T-helper 1 cell treated with Interleukin-12 subunit alpha and Interleukin-12 subunit beta and Interleukin-4 antibody, amounts not matched to agents 30 μg/mL and 1 μg/mL, for 36 hours (primary cell): ENCODE measurements at regions not wholly inside any gene's neighbourhood (a gene's known extent, or its start where the extent isn't known, plus 50 kb on each side); places are given as distances from the start of the nearest gene placed in this dataset.
"Not testable (repeated sequence)": the region's sequence is repeated elsewhere in the genome, so short reads cannot be mapped to it uniquely, and the experiment has no call there.

ENCODE experiments used
- H3K27ac Mint-ChIP-seq: one replicate; pipeline ENCODE4 v1.8.0; 2021; ENCODE audit warnings: mild to moderate bottlenecking, mixed read lengths
- H3K27me3 Mint-ChIP-seq: one replicate; pipeline ENCODE4 v1.8.0; 2021; ENCODE audit warnings: low read depth, mixed read lengths
- H3K36me3 Mint-ChIP-seq: one replicate; pipeline ENCODE4 v1.8.0; 2021; ENCODE audit warnings: low read depth, mixed read lengths
- H3K4me1 Mint-ChIP-seq: one replicate; pipeline ENCODE4 v1.8.0; 2021; ENCODE audit warnings: low read depth, mixed read lengths
- H3K4me3 Mint-ChIP-seq: one replicate; pipeline ENCODE4 v1.8.0; 2021; ENCODE audit warnings: mild to moderate bottlenecking, moderate library complexity, mixed read lengths
- H3K9me3 Mint-ChIP-seq: one replicate; pipeline ENCODE4 v1.8.0; 2021; ENCODE audit warnings: mixed read lengths

DNA sequence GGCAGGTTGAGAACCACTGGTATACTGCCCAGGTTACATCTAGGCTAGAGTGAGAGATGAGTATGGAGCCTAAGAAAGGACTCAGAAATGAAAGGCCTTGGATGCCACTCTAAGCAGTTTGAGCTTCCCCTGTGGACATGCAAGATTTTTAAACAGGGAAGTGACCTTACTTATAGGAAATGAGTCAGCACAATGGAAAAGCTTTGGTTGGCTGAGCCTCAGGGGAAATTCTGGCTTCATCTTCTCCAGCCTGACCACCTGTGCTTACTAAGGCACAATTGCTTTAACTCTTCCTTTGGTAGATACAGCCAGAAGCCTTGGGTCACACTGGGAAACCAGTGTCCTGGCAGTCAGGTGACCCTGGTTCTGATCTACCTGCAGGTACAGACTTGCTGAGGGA, 380.2 kb upstream of the ZNF462 start:
- H3K27ac Mint-ChIP-seq, result no peak overlapping the region
- H3K4me1 Mint-ChIP-seq, result no peaks in the 10 kb centered on the region

GRCh38 chr9:106486685-106487084, 376.3 kb upstream of the ZNF462 start:
- Mint-ChIP-seq H3K9me3 (peaks cover 7% of the 10 kb centered on the region), H3K27me3 (no peaks in the 10 kb centered on the region), H3K4me3 (no peak overlapping the region), H3K27ac (no peak overlapping the region), H3K36me3 (no peaks in the 10 kb centered on the region), H3K4me1 (no peaks in the 10 kb centered on the region)

More for the DNA sequence above, 380.2 kb upstream of the ZNF462 start:
- H3K4me3 Mint-ChIP-seq, result no peak overlapping the region
- peaks cover 7% of the 10 kb centered on the region for H3K9me3 Mint-ChIP-seq
- H3K27me3 Mint-ChIP-seq, result no peaks in the 10 kb centered on the region
- H3K36me3 Mint-ChIP-seq, result no peaks in the 10 kb centered on the region

- no peaks in the 10 kb centered on the region for H3K4me1 Mint-ChIP-seq
- H3K9me3 Mint-ChIP-seq, result peaks cover 7% of the 10 kb centered on the region
- H3K4me3 Mint-ChIP-seq, result no peak overlapping the region
- H3K27ac Mint-ChIP-seq, result no peak overlapping the region
- H3K27me3 Mint-ChIP-seq, result no peaks in the 10 kb centered on the region
- no peaks in the 10 kb centered on the region for H3K36me3 Mint-ChIP-seq
These were observed 375.7 kb upstream of the ZNF462 start for GRCh38 chr9:106487266-106487665.

DNA sequence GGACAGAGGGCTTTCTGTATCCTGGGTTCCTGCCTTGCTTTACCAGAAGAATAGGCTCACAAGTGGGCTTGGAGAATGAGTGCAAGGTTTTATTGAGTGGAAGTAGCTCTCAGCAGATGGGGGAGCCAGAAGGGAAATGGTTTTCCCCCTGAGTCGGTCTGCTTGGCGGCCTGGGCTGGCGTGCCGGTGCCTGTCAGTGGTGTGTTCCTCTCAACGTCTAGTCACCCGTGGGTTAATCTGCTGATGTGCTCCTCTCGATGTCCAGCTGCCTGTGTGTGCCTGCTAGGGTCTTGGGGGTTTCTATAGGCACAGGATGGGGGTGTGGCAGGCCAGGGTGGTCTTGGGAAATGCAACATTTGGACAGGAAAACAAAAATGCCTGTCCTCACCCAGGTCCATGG, 370.8 kb upstream of the ZNF462 start:
- H3K9me3 Mint-ChIP-seq, H3K27me3 Mint-ChIP-seq, H3K36me3 Mint-ChIP-seq, H3K4me1 Mint-ChIP-seq, H3K27ac Mint-ChIP-seq, H3K4me3 Mint-ChIP-seq: not testable (repeated sequence)

GRCh38 chr9:106500171-106500570, 362.8 kb upstream of the ZNF462 start:
- no peaks in the 10 kb centered on the region for H3K4me1 Mint-ChIP-seq
- no peaks in the 10 kb centered on the region for H3K36me3 Mint-ChIP-seq
- peaks cover 16% of the 10 kb centered on the region for H3K9me3 Mint-ChIP-seq
- no peaks in the 10 kb centered on the region for H3K27me3 Mint-ChIP-seq
- no peak overlapping the region for H3K27ac Mint-ChIP-seq
- no peak overlapping the region for H3K4me3 Mint-ChIP-seq

GRCh38 chr9:106501210-106501609, 361.8 kb upstream of the ZNF462 start:
- not testable (repeated sequence) for H3K4me3 Mint-ChIP-seq, H3K36me3 Mint-ChIP-seq, H3K27ac Mint-ChIP-seq, H3K27me3 Mint-ChIP-seq, H3K4me1 Mint-ChIP-seq
- peaks cover 13% of the 10 kb centered on the region for H3K9me3 Mint-ChIP-seq

- Mint-ChIP-seq H3K9me3 (peaks cover 19% of the 10 kb centered on the region), H3K4me3 (no peak overlapping the region), H3K27me3 (no peaks in the 10 kb centered on the region), H3K36me3 (no peaks in the 10 kb centered on the region), H3K27ac (no peak overlapping the region), H3K4me1 (no peaks in the 10 kb centered on the region)
These were observed 360.0 kb upstream of the ZNF462 start for GRCh38 chr9:106502930-106503329.

DNA sequence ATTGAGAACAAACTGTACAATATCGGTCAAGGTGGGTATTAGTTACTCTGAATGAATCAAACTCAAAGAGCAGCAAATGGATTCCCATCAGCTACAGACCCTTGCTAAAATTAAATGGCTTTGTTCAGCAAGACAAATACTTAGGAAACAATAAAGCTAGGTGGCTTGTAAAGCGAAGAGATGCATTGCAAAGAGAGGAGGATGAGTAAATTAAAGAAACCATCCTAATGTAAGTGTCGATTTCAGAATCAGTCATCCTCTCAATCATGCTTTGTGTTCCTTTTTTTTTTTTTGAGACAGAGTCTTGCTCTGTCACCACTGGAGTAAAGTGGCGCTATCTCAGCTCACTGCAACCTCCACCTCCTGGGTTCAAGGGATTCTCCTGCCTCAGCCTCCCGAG, 359.2 kb upstream of the ZNF462 start:
- no peaks in the 10 kb centered on the region for H3K36me3 Mint-ChIP-seq
- H3K9me3 Mint-ChIP-seq, result peaks cover 19% of the 10 kb centered on the region
- H3K4me1 Mint-ChIP-seq, result no peaks in the 10 kb centered on the region
- H3K4me3 Mint-ChIP-seq, result no peak overlapping the region
- H3K27me3 Mint-ChIP-seq, result no peaks in the 10 kb centered on the region
- no peak overlapping the region for H3K27ac Mint-ChIP-seq

DNA sequence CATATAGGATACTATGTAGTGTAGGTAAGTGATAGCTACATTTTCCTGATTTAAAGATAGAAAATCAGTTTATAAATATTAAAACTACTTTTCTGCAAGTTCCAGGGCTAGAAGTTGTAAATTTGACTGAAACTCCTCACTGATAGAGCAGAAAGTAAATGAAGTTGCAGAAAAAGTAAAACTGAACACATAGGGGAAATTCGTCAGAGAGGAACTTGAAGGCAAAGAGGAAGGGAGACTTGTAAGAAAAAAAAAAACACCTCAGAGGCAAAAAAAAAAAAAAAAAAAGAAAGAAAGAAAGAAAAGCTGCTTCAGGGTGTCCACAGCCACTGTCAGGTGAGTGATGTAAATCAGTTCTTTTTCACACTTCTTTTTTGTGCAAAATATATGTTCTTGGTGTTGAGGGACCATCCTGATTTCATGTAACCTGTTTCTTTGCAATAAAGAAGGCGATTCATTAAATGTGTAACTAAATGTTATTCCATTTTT, 336.2 kb upstream of the ZNF462 start:
- no peaks in the 10 kb centered on the region for H3K4me1 Mint-ChIP-seq
- no peaks in the 10 kb centered on the region for H3K36me3 Mint-ChIP-seq
- H3K27me3 Mint-ChIP-seq, result no peaks in the 10 kb centered on the region
- no peak overlapping the region for H3K4me3 Mint-ChIP-seq
- no peaks in the 10 kb centered on the region for H3K9me3 Mint-ChIP-seq
- H3K27ac Mint-ChIP-seq, result no peak overlapping the region

GRCh38 chr9:106528158-106528557, 334.8 kb upstream of the ZNF462 start:
- H3K27ac Mint-ChIP-seq, result no peak overlapping the region
- no peaks in the 10 kb centered on the region for H3K27me3 Mint-ChIP-seq
- H3K36me3 Mint-ChIP-seq, result no peaks in the 10 kb centered on the region
- H3K4me1 Mint-ChIP-seq, result no peaks in the 10 kb centered on the region
- H3K4me3 Mint-ChIP-seq, result no peak overlapping the region
- H3K9me3 Mint-ChIP-seq, result no peaks in the 10 kb centered on the region

DNA sequence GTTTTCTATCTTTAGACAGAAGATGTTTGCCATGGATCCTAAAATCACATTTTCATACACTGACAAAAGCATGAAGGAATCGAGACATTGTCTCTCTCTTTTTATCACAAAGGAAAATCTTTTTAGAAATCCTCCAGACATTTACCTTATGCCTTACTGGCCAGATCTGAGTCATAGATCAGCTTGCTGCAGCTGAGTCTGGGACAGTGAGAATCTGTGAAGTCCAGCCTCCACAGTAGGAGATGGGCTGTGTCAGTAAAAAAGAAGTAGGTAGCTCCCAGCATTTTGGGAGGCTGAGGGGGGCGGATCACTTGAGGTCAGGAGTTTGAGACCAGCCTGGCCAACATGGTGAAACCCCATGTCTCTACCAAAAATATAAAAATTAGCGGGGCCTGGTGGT, 333.4 kb upstream of the ZNF462 start:
- Mint-ChIP-seq H3K9me3 (no peaks in the 10 kb centered on the region), H3K27ac (no peak overlapping the region), H3K27me3 (no peaks in the 10 kb centered on the region), H3K4me3 (no peak overlapping the region), H3K4me1 (no peaks in the 10 kb centered on the region), H3K36me3 (no peaks in the 10 kb centered on the region)

DNA sequence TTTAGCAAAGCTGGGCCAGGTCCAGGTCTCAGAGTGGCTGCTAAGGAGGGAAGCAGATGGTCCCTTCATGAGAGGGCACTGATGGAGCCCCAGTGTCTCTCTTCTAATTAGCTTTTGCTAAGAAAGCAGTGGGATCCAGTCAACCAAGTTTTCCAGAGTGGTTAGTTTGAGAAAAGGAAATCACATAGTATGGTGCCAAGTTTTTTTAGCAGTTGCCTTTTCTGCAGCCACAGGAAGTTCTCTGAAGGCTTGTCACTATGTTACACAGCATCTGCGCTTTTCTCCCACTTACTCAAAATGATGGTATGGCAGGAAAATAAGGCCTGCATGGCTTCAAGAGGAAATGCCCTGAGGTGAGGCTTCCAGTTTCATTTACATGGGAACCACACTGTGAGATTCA, 331.5 kb upstream of the ZNF462 start:
- no peak overlapping the region for H3K4me3 Mint-ChIP-seq
- no peaks in the 10 kb centered on the region for H3K36me3 Mint-ChIP-seq
- no peaks in the 10 kb centered on the region for H3K27me3 Mint-ChIP-seq
- H3K9me3 Mint-ChIP-seq, result peaks cover 2% of the 10 kb centered on the region
- H3K4me1 Mint-ChIP-seq, result no peaks in the 10 kb centered on the region
- H3K27ac Mint-ChIP-seq, result no peak overlapping the region

GRCh38 chr9:106532306-106533015, 330.5 kb upstream of the ZNF462 start:
- no peak overlapping the region for H3K4me3 Mint-ChIP-seq
- no peaks in the 10 kb centered on the region for H3K27me3 Mint-ChIP-seq
- H3K9me3 Mint-ChIP-seq, result peaks cover 6% of the 10 kb centered on the region
- H3K27ac Mint-ChIP-seq, result no peak overlapping the region
- H3K4me1 Mint-ChIP-seq, result no peaks in the 10 kb centered on the region
- no peaks in the 10 kb centered on the region for H3K36me3 Mint-ChIP-seq

GRCh38 chr9:106534800-106535199, 328.2 kb upstream of the ZNF462 start:
- Mint-ChIP-seq H3K9me3 (peaks cover 7% of the 10 kb centered on the region), H3K27ac (no peak overlapping the region), H3K4me3 (no peak overlapping the region), H3K36me3 (no peaks in the 10 kb centered on the region), H3K4me1 (no peaks in the 10 kb centered on the region), H3K27me3 (no peaks in the 10 kb centered on the region)

GRCh38 chr9:106535439-106535838, 327.5 kb upstream of the ZNF462 start:
- no peak overlapping the region for H3K27ac Mint-ChIP-seq
- H3K27me3 Mint-ChIP-seq, result no peaks in the 10 kb centered on the region
- H3K36me3 Mint-ChIP-seq, result no peaks in the 10 kb centered on the region
- no peak overlapping the region for H3K4me3 Mint-ChIP-seq
- no peaks in the 10 kb centered on the region for H3K4me1 Mint-ChIP-seq
- peaks cover 7% of the 10 kb centered on the region for H3K9me3 Mint-ChIP-seq
